HG03066 (cell line): ENCODE measurements at regions not wholly inside any gene's neighbourhood (a gene's known extent, or its start where the extent isn't known, plus 50 kb on each side); places are given as distances from the start of the nearest gene placed in this dataset.

ENCODE experiments used
- ATAC-seq: cut with Tn5 transposase; IDR thresholded peaks from one replicate; pipeline ENCODE4 v1.9.1; 2021; ENCODE audit warnings: low read depth; ENCODE audit not compliant: unreplicated experiment

DNA sequence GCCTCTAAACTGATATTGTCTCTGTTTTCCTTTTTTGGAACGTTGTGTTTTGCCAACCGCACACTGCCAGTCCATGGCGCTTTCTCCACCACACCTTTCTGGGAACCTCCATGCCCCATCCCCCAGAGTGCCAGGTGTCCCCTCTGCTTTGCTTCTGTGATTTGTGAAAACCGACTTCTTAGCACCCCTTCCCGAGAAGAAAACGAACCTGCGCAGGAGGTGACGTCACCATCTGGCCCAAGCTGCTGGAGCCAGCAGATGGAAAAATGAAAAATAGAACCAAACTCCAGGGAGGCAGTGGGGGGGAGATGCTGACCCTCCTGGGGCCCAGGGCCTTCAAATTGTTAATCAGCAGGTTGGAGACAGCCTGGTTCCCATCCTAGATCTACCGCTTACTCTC is 103.8 kb downstream of the HTR5A start:
- ATAC-seq = no peak

DNA sequence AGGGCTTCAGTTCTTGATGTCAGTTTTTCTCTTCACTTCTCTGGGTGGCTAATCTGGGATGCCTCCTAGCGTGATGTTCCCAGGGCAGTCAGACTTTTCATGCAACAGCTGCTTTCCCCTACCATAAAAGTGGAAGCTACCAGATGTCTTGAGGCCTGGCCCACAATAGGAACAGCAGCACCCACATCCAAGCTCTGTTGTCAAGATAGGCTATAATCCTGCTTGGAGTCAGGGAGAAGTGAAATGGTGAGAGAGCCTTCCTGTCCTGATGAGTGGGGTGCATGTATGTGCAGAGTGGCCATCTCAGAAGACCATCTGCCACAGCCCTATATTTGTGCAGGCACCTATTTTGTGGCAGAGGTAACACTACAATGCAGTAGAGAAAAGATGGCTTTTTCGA is 108.0 kb downstream of the HTR5A start:
- ATAC-seq = no peak

DNA sequence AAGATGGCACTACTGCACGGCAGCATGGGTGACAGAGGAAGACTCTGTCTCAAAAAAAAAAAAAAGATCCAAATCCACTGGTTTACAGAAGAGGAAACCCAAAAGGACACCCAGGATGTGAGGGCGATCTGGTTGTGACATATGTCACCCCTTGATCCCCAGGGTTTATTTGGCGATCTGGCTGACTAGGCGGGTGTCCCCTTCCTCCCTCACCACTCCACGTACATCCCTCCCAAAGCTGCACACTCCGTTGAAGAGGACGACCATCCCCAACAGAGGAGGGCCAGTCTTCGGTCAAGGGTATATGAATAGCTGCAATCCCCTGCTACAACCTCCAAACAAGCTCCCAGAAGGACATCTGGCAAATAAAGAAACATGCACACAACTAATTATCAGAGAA is 111.6 kb downstream of the HTR5A start:
- ATAC-seq = no peak

DNA sequence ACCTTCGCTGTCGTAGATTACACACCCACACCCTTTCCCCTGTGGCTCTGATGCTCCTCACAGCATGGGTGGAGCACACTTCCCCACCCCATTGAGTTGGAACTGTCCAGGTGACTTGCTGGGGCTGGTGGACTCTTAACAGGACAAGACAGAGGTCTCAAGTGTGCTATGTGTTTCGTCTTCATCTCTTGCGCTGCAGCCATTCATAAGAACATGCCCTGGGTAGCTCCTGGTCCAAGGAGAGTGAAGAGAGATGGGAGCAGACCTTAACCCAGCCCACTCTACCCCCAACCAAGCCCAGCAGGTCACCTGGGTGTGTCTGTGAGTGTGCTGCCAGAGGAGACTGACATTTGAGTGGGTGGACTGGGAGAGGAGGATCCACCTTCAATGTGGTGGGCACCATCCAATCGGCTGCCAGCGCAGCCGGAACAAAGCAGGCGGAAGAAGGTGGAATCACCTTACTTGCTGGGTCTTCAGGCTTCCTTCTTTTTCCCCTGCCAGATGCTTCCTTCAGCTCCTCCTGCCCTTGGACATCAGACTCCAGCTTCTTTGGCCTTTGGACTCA is 112.4 kb downstream of the HTR5A start:
- no peak for ATAC-seq

DNA sequence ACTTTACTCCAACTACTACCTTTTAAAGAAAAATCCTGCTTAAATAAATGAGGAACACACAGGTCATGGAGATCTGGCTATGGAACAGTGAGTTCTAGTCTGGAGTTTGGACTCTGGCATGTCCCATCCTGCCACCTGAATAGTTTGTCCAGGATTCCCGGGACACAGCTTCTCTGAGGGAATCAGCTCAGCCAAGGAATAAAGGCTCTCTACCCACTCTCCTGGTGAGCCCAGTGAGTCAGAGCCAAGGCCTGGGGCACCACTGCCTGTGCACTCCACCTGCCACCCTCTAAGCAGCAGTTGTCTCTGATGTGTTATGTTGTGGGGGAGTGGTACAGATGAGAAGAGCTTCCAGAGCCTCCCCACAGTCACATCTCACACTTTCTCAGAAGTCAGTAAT is 113.5 kb downstream of the HTR5A start:
- no peak for ATAC-seq

DNA sequence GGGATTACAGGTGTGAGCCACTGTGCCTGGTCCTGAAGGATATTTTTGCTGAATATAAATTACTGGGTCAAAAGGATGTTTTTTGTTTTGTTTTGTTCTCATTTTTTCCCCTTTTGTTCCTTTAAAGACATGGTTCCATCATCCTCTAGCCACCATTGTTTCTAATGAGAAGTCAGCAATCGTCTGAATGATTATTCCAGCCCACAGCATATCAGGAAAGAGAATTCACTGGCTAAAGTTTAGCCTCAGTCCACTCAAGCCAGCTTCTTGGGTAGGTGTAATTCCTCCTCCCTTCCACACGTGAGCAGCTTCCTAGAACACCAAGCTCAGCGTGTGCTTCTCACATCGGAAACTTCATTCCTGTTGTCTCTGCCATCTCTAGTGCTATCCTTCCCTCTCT is 112.8 kb upstream of the INSIG1 start:
- no peak for ATAC-seq

DNA sequence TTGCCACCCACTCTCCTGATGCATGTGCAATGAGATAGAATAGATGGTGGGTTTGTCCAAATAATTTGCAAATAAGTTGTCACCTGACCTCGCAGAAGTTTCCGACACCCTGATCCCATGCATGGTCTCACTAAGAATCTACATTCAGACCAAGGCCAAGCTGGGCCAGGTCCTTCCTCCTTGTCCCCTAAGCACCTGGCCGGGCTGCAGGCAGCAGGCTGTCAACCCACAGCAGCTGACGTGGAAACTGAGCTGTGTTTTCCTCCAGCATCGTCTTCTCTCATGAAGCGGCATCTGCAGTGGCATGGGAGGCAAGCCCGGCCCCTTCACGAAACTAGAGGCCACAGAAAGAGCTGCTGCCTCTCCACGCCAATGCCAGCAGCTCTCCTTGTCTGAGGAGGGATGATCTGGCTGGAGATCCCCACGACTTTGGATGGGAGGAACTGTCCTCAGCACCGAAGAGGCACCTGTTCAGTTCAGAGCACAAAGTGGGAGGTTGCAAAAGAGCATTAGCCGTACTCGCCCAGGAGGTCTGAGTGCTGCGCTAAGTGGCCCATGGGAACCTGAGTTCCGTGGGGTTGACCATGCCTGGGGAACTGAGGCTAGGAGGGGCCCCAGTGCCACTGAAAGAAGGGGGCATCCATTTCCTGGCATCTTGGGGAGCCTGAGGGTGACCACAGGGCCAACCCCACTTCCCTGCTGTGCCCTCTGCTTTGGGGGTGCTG is 110.5 kb upstream of the INSIG1 start:
- no peak for ATAC-seq

DNA sequence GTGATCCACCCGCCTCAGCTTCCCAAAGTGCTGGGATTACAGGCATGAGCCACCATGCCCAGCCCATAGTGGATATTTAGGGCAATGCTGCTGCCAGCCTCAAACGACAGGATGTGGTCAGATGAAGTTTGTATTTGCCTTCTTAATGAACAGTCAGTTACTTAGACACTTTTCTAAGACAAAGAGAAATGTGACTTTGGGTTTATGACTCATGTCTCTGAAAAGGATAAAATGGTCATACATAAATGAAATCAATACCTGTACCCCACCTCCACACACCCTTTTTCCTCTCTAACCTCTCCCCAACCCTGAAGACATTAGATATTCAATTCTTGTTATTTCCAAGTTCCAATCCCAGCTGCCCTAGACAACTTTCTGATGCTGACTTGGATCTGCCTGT is 109.3 kb upstream of the INSIG1 start:
- no peak for ATAC-seq

DNA sequence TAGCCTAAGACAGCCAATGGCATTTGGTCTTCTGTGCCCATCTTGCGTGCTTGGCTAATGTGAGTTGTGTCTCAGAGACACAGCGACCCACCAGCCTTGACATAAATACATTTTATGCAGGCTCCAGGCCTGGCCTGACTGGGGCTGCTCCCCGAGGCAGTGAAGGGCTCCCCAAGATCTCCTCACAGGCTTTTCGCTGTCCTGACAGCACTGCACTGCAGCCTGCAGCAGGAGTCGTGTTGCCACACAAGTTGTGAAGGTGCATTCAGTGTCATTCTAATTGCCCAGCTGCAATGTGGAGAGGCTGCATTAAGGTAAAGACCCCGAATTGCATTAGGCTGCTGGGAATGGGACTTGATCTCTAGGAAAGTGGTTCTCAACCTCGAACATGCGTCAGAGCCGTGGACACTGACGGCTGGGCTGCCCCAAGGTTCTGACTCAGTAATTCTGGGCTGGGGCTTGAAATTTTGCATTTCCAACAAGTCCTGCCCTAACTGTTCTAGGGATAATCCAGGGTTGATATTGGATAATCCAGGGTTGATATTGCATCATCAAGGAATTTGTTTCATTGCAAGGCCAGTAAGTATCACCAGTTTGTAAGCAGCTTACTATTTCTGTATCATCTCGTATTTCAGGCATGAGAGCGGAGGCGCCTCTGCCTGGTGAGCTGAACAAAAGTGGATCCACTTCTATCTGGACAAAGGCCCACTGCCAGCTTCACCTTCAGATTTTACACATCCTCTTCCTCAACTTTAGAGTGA is 108.7 kb upstream of the INSIG1 start:
- ATAC-seq = no peak

DNA sequence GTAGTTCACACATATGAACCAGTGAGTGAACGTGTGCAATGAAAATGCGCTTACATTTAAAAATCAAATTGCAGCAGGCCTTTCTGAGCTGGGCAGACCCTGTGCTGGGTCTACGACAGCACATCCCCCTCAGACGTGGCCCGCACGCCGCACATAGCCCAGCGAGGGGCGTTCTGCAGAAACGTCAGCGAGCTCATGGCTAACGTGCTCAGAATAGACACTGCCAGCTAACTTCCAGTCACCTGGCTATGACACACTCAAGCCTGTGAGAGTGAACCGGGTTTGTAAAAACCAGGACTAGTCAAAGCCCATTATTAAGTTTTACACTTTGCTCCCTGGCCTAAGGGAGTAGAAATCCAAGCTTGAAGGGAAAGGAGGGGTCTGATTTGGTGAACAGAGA is 108.1 kb upstream of the INSIG1 start:
- no peak for ATAC-seq

DNA sequence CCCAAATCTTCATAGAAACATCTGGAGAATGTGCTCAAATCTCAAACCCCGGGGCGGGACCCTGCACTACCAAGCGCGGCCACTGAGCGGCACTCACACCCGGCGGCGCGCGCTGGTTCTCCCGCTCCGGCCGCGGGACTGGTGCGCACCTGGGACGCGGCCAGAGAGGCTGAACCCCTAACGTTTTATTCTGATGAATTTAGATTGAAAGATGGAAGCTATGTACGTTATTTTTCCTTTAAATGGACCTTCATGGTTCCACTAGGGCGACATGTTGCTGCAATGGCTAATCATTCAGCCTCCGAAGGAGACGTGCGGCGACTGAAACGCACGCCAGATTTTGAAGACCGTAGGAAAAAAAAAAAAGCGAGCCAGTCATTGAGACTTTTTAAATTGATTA is 107.0 kb upstream of the INSIG1 start:
- ATAC-seq = no peak

DNA sequence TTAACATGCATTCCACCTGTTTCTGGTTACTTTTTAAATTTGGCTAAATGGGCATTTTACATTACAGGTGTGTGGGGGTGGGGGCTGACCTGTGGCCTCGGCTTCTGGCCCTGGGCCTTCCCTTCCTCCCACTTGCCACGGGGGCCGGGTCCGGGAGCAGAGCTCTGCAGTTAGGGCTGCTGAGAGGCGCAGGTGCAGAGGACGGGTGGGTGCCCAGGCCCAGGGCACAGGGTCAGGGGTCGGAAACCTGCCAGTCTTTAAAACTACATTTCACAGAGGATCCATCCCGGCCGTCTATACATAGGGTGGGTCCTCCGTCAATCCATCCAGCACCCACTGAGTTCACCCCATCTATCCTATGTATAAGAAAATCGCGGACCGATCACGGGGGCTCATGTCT is 106.5 kb upstream of the INSIG1 start:
- ATAC-seq = no peak

DNA sequence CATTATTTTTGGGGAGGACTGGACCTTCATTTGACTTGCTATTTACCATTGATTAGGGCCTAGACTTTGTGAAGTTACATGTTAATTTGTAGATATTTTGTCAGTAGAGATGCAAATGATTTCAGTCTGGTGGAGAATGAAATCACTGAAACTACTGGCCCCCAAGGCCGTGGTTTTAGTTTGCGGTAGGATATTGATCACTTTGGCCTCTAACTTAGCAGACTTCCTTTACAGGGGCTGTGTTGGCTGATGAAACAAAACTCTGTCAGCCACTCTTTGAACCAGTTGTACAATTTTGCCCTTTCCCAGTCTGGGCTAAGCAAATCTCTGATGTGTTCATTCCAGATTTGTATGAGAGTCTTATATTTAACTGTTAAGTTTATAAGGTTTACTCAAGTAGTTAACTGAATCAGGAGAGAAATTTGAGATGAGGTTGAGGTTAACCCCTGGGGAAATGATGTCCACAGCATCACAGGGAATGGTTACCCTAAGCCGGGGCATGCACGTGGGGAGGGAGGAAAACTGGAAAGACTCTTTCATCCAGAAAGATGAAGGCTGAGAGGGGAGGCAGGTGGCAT is 105.7 kb upstream of the INSIG1 start:
- no peak for ATAC-seq

DNA sequence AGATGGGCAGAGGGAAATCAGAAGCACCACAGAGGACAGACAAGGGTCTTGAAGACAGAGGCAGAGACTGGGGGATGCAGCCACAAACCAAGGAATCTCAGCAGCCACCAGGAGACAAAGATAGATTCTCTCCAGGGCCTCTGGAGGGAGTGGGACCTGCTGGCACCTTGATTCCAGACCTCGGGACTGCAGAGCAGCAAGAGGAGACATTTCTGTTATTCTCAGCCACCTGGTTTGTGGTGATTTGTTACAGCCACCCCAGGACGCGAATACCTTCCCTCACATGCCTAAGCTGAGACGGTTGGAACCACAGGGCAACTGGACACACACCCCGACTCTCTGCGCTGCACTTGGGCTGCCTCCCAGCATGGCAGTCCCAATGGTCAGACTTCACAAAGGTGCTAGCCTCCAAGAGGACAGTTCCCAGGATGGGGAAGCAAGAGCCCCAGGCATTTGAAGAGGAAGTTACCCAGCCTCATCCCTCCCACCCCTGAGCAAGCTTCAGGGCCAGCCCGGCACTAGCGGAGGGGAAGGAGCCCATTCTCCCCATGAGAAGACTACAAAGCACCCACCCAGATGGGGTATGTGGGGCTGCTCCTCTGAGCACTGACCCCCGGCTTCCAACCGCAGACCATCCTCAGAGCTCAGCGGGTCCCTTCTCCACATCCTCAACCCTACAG is 104.6 kb upstream of the INSIG1 start:
- ATAC-seq = no peak

DNA sequence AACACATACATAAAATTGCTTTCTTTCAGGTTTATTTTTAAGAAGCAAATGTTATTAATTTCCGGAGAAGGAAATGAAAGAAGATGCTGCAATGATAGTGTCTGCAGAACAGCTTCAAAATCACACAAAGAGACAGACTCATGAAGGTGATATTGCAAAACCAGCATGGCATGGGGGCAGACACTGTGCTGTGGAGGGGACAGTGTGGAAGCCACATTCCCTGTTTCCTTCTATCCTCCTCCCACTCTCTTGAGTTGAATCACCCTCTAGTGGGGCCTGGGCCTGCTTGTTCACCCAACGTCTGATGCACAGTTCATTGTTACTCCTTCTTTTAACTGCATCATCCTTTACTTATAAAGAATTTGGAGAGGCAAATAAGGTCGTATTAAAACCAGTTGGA is 104.0 kb upstream of the INSIG1 start:
- ATAC-seq = no peak

DNA sequence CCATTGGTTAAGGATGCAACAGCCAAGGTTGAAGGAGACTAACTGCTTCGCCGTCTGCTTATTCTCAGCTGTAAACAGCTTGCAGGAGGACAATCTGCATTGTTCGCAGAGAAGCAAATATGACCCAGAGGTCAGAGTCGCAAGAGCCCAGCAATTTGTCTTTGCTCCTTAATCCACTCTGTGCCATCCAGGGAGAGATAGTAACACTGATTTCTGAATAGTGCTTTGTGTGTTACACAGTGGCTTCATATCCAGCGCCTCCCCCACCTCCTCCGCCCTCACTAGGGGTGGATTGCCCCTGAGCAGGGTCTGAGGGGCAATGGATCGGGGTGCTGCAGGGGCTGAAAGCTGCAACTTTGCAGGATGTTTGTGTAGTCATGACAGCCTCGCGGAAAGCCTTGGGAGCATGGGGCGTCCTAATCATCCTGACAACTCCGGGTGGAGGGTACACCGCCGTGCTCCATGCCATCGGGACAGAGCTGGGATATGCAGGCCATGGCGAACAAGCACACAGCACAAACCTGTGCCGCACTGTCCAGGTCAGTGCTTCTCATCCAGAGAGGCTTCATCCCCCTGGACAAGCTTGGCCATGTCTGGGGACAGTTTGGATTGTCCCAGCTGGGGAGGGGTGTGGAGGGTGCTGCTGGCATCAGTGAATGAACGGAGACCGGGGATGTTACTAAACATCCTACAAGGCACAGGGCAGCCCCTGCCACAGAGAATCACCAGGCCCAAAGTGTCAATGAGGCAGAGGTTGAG is 103.1 kb upstream of the INSIG1 start:
- ATAC-seq = no peak

DNA sequence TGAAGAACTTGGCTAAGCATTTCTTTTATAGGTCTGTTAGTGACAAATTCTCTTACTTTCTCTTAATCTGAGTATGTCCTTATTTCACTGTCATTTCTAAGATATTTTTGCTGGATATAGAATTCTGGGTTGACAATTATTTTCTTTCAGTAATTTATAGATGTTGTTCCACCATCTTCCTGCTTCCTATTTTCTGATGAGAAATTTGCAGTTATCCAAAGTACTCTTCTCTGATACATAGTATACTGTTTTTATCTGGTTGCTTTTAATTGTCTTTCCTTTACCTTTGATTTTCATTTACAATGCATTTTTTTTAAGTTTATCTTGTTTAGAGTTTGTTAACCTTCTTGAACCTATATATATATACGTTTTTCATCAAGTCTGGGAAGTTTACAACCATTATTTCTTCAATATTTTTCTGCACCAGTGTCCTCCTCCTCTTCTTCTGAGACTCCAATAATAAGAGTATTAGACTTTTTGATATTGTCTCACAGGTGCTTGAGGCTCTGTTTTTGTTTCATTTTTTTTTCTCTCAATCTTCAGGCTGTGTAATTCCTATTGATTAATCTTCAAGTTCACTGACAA is 101.6 kb upstream of the INSIG1 start:
- no peak for ATAC-seq

DNA sequence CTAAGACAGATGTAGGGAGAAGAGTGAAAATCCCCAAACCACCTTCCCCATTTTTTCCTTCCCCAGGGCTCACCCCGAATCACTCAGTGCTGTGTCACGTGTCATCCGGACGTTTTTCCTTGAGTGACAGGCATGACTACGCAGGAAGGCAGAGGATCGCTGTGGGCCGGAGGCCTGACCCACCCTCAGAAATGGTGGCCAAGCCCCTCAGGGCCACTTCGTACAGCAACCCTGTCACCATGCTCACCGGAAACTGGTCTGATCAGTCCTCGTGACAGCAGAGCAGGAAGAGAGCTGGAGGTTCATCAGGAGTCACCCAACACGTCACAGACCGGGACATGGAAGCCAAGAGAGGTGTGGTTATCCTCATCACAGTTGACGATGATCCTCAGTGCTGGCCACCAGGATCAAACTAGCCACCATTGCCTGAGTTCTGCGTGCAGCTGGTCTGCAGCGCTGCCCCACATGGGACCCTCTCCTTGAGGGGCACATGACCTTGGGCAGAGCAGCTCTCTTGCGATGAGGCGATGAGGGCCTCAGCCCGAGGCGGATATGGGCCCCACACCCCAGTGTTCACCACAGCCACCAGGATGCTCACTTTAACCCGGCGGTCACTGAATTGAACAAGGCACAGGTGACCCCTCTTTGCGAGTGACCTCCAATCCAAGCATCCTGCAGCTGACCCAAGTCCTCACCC is 99.3 kb upstream of the INSIG1 start:
- ATAC-seq = no peak
